SK-N-SH (cell line): ENCODE measurements at regions not wholly inside any gene's neighbourhood (a gene's known extent, or its start where the extent isn't known, plus 50 kb on each side); places are given as distances from the start of the nearest gene placed in this dataset.

Source experiments
- CTCF ChIA-PET: fragments of 300-600, 350-600 bp; formaldehyde crosslinking; extraction: SDS; loops from one replicate; lab custom pipeline; 2021; lab: Yijun Ruan, JAX
- POLR2A ChIA-PET: fragments of 350-600 bp; sonication (Branson Sonifier 250); formaldehyde crosslinking; extraction: SDS; loops from one replicate; lab custom pipeline; 2020; ENCODE audit warnings: antibody characterized with exemption, inconsistent platforms; lab: Yijun Ruan, JAX
- DNase-seq: peaks from one replicate; pipeline ENCODE4 v3.0.0; 2012
- H2AFZ ChIP-seq: fragments of 200-600 bp; sonication (generic); 2 replicates; pipeline ENCODE4 v1.8.1; 2016; ENCODE audit warnings: antibody characterized with exemption, mild to moderate bottlenecking, low read depth
- H3F3A ChIP-seq: fragments of 200-600 bp; sonication (generic); replicated peaks from 2 replicates; pipeline ENCODE3; 2016; ENCODE audit warnings: antibody characterized with exemption, mild to moderate bottlenecking; ENCODE audit not compliant: insufficient read depth
- H3K27ac ChIP-seq, 2 experiments: fragments of 200-500 bp in 1 of 2; fragments of 200-600 bp in 1 of 2; sonication (Bioruptor generic) in 1 of 2; sonication (generic), shearing (Covaris generic) in 1 of 2; 2 replicates each; pipeline versions ENCODE4 v1.5.1 to v1.6.1; 2014 to 2016; ENCODE audit warnings: low read depth in 2 of 2, inconsistent platforms in 1 of 2, low read length in 1 of 2, mild to moderate bottlenecking in 1 of 2, mixed read lengths in 1 of 2
- H3K27me3 ChIP-seq: fragments of 200-600 bp; sonication (generic), shearing (Covaris generic); 2 replicates; pipeline ENCODE4 v1.6.1; 2016; ENCODE audit warnings: mixed run types; ENCODE audit not compliant: insufficient read depth
- H3K36me3 ChIP-seq, 2 experiments: fragments of 200-500 bp in 1 of 2; fragments of 200-600 bp in 1 of 2; sonication (Bioruptor generic) in 1 of 2; sonication (generic) in 1 of 2; replicated peaks in 1 of 2; 2 replicates each; pipeline versions ENCODE3 to v1.5.1; 2014 to 2016; ENCODE audit warnings: low read length in 1 of 2, mild to moderate bottlenecking in 1 of 2; ENCODE audit not compliant: insufficient read depth in 2 of 2, control insufficient read depth in 1 of 2
- H3K4me1 ChIP-seq, 2 experiments: fragments of 200-500 bp in 1 of 2; fragments of 200-600 bp in 1 of 2; sonication (Bioruptor generic) in 1 of 2; sonication (generic), shearing (Covaris generic) in 1 of 2; 2 replicates each; pipeline versions ENCODE4 v1.5.1 to v1.6.1; 2014 to 2016; ENCODE audit warnings: low read depth in 1 of 2, low read length in 1 of 2, mixed run types in 1 of 2; ENCODE audit not compliant: insufficient read depth in 2 of 2, control insufficient read depth in 1 of 2
- H3K4me2 ChIP-seq: fragments of 200-600 bp; sonication (generic), shearing (Covaris generic); 2 replicates; pipeline ENCODE4 v1.6.1; 2017; ENCODE audit warnings: mixed run types
- H3K4me3 ChIP-seq, 2 experiments: fragments of 200-500 bp in 1 of 2; fragments of 200-600 bp in 1 of 2; sonication (Bioruptor generic) in 1 of 2; sonication (generic), shearing (Covaris generic) in 1 of 2; 2 replicates each; pipeline versions ENCODE4 v1.5.1 to v1.8.1; 2014 to 2016; ENCODE audit warnings: low read depth in 2 of 2, inconsistent platforms in 1 of 2, low read length in 1 of 2, mild to moderate bottlenecking in 1 of 2, mixed read lengths in 1 of 2, moderate library complexity in 1 of 2
- H3K79me2 ChIP-seq: fragments of 200-600 bp; sonication (generic); 2 replicates; pipeline ENCODE4 v1.8.1; 2017; ENCODE audit warnings: mild to moderate bottlenecking; ENCODE audit not compliant: insufficient read depth
- H3K9ac ChIP-seq: fragments of 200-600 bp; sonication (generic); 2 replicates; pipeline ENCODE4 v1.6.1; 2017; ENCODE audit warnings: mixed run types
- H3K9me2 ChIP-seq: fragments of 200-600 bp; sonication (generic); 2 replicates; pipeline ENCODE4 v1.6.1; 2017; ENCODE audit warnings: mixed run types
- H3K9me3 ChIP-seq: fragments of 200-600 bp; sonication (generic); 2 replicates; pipeline ENCODE4 v1.6.1; 2017; ENCODE audit warnings: mixed run types, mild to moderate bottlenecking, moderate library complexity
- H4K20me1 ChIP-seq: fragments of 200-600 bp; sonication (generic); 2 replicates; pipeline ENCODE4 v1.6.1; 2017; ENCODE audit warnings: mild to moderate bottlenecking, mixed run types; ENCODE audit not compliant: insufficient read depth
- EP300 ChIP-seq, 2 experiments: IDR thresholded peaks; 2 replicates each; pipeline versions ENCODE4 v1.4.0 to v1.6.1; 2012; ENCODE audit warnings: borderline replicate concordance in 1 of 2, low read depth in 1 of 2, low read length in 1 of 2
- EZH2phosphoT487 ChIP-seq: fragments of 200-600 bp; sonication (generic); IDR thresholded peaks from 2 replicates; pipeline ENCODE4 v1.6.1; 2017; ENCODE audit warnings: low read depth, mixed run types, mild to moderate bottlenecking, antibody characterized with exemption, moderate library complexity, borderline replicate concordance
- FOSL2 ChIP-seq: IDR thresholded peaks from 2 replicates; pipeline ENCODE4 v1.4.0; 2012; ENCODE audit warnings: low read depth, mild to moderate bottlenecking, moderate library complexity, borderline replicate concordance
- FOXM1 ChIP-seq: IDR thresholded peaks from 2 replicates; pipeline ENCODE4 v1.4.0; 2012; ENCODE audit warnings: low read depth, mild to moderate bottlenecking
- GABPA ChIP-seq: IDR thresholded peaks from 2 replicates; pipeline ENCODE4 v1.4.0; 2012; ENCODE audit warnings: low read depth, mild to moderate bottlenecking
- GATA2 ChIP-seq: sonication (generic); formaldehyde crosslinking; IDR thresholded peaks from 2 replicates; pipeline ENCODE4 v1.5.0; 2020; ENCODE audit warnings: mild to moderate bottlenecking, missing genetic modification reagents
- MXI1 ChIP-seq: IDR thresholded peaks from 2 replicates; pipeline ENCODE4 v1.6.1; 2012; ENCODE audit warnings: mild to moderate bottlenecking, low read depth, low read length, improper control_type of control experiment
- NRF1 ChIP-seq: IDR thresholded peaks from 2 replicates; pipeline ENCODE4 v1.6.1; 2012; ENCODE audit warnings: low read depth, mild to moderate bottlenecking, low read length
- RAD21 ChIP-seq: IDR thresholded peaks from 2 replicates; pipeline ENCODE4 v1.6.1; 2012; ENCODE audit warnings: mild to moderate bottlenecking, low read length
- RCOR1 ChIP-seq: fragments of 150-350 bp; IDR thresholded peaks from 2 replicates; pipeline ENCODE4 v1.6.1; 2017; ENCODE audit warnings: antibody characterized with exemption, low read length
- RFX5 ChIP-seq: IDR thresholded peaks from 2 replicates; pipeline ENCODE4 v1.6.1; 2012; ENCODE audit warnings: mild to moderate bottlenecking, improper control_type of control experiment, low read length
- SIN3A ChIP-seq: IDR thresholded peaks from 2 replicates; pipeline ENCODE4 v1.6.1; 2012; ENCODE audit warnings: low read depth, mild to moderate bottlenecking, low read length, moderate library complexity, borderline replicate concordance
- SMC3 ChIP-seq: IDR thresholded peaks from 2 replicates; pipeline ENCODE4 v1.6.1; 2012; ENCODE audit warnings: low read depth, low read length, improper control_type of control experiment
- TAF1 ChIP-seq: IDR thresholded peaks from 2 replicates; pipeline ENCODE4 v1.6.1; 2012; ENCODE audit warnings: low read depth, mild to moderate bottlenecking, low read length, moderate library complexity, borderline replicate concordance
- TCF12 ChIP-seq: IDR thresholded peaks from 2 replicates; pipeline ENCODE4 v1.4.0; 2012
- USF1 ChIP-seq: IDR thresholded peaks from 2 replicates; pipeline ENCODE4 v1.4.0; 2012; ENCODE audit warnings: low read depth, borderline replicate concordance
- YY1 ChIP-seq: IDR thresholded peaks from 2 replicates; pipeline ENCODE4 v1.4.0; 2012; ENCODE audit warnings: low read depth, mild to moderate bottlenecking
- WGBS: methylation state at CpG from one replicate; pipeline ENCODE4 v1.1.6; 2017; ENCODE audit warnings: low lambda C conversion rate; 5-methylcytosine and 5-hydroxymethylcytosine counted together

DNA sequence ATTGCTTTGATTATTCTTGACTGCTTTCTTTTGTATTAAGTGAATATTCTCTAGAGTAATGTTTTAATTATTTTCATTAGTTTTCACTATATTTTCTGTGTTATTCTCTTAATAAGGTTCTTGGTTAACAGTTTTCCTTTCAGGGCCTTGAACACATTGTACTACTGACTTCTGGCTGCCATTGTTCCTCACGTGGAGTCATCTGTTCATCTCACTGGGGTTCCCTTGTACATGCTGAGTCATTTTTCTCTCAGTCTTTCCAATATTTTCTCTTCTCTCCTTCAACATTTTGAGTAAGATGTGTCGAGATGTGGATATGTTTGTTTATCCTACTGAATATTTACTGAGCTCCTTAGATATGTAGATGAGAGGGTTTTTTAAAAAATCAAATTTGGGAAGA lies 400.7 kb downstream of the TCERG1L start:
- POLR2A ChIA-PET = no interaction called here
- no peak for DNase-seq
- CTCF ChIA-PET = interaction anchor here (1.3 kb wide), 1 partner anchor 225 kb away, joined by 3 read pairs; no protein-coding TSS in a partner anchor
- H3F3A ChIP-seq = no peaks in the 10 kb centered on the region
- H3K27ac ChIP-seq = no peak overlapping the region
- H4K20me1 ChIP-seq = no peaks in the 10 kb centered on the region
- H3K4me1 ChIP-seq = no peaks in the 10 kb centered on the region
- no peaks in the 10 kb centered on the region for H3K79me2 ChIP-seq
- H2AFZ ChIP-seq = no peak overlapping the region
- WGBS = 18% methylated on average over 2 of the region's 2 CpGs
- no peaks in the 10 kb centered on the region for H3K9me2 ChIP-seq
- H3K36me3 ChIP-seq = no peaks in the 10 kb centered on the region
- no peak overlapping the region for H3K4me2 ChIP-seq
- H3K9me3 ChIP-seq = no peaks in the 10 kb centered on the region
- H3K4me3 ChIP-seq = no peak overlapping the region
- no peak overlapping the region for H3K9ac ChIP-seq
- TF ChIP-seq EP300 (IDR thresholded peaks at IDR 0.05; ENCODE audit: borderline replicate concordance in 1 of 2, low read depth in 1 of 2, low read length in 1 of 2) = no peak
- no peak for TF ChIP-seq SMC3
- TF ChIP-seq RAD21 = no peak
- TF ChIP-seq MXI1 = no peak
- H3K27me3 ChIP-seq = no peaks in the 10 kb centered on the region

DNA sequence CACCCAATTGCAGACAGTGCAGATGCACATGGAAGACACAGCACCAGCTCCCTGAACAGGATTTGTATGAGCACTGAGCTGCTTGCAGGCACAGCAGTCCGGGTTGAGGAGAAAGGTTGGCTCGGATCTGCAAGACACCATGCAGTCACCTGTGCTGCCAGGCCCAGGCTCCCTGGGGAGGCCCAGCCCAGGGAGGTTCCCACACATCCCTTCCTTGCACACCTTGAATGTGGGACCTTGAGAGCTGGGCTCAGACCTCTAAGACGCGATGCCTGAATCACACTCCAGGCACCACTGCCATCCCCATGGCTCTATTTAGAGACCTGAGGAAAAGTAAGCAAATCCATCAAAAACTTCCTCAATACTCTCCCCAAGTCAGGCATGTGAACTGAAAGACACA lies 397.7 kb downstream of the TCERG1L start:
- no peaks in the 10 kb centered on the region for H3K36me3 ChIP-seq
- H3K4me1 ChIP-seq = no peaks in the 10 kb centered on the region
- H2AFZ ChIP-seq = no peak overlapping the region
- 20% methylated on average over 1 of the region's 4 CpGs for WGBS
- no peak for DNase-seq
- no peak overlapping the region for H3K27ac ChIP-seq
- no peaks in the 10 kb centered on the region for H3K79me2 ChIP-seq
- no peak overlapping the region for H3K9ac ChIP-seq
- no peaks in the 10 kb centered on the region for H3K9me2 ChIP-seq
- CTCF ChIA-PET = interaction anchor here (1.2 kb wide), 1 partner anchor 482 kb away, joined by 3 read pairs; no protein-coding TSS in a partner anchor
- H3F3A ChIP-seq = no peaks in the 10 kb centered on the region
- POLR2A ChIA-PET = no interaction called here
- no peaks in the 10 kb centered on the region for H3K9me3 ChIP-seq
- H4K20me1 ChIP-seq = no peaks in the 10 kb centered on the region
- no peak overlapping the region for H3K4me2 ChIP-seq
- no peak overlapping the region for H3K4me3 ChIP-seq
- H3K27me3 ChIP-seq = no peaks in the 10 kb centered on the region
- TF ChIP-seq EZH2phosphoT487 (no peak), USF1 (no peak), TCF12 (no peak)

GRCh38 chr10:130914367-130914766 lies 397.2 kb downstream of the TCERG1L start:
- Histone ChIP-seq H3K4me2 (no peak overlapping the region), H2AFZ (no peak overlapping the region), H3K79me2 (no peaks in the 10 kb centered on the region), H3F3A (no peaks in the 10 kb centered on the region), H3K9me3 (no peaks in the 10 kb centered on the region), H3K9ac (no peak overlapping the region), H3K4me3 (no peak overlapping the region), H4K20me1 (no peaks in the 10 kb centered on the region), H3K4me1 (no peaks in the 10 kb centered on the region), H3K9me2 (no peaks in the 10 kb centered on the region), H3K36me3 (no peaks in the 10 kb centered on the region), H3K27ac (no peak overlapping the region), H3K27me3 (no peaks in the 10 kb centered on the region)
- TF ChIP-seq GATA2 (CRISPR knock-in tag) (no peak), GABPA (no peak), YY1 (no peak), SIN3A (no peak), RCOR1 (no peak), EP300 (IDR thresholded peaks at IDR 0.05; ENCODE audit: borderline replicate concordance in 1 of 2, low read depth in 1 of 2, low read length in 1 of 2) (no peak), FOXM1 (no peak), RFX5 (no peak), TAF1 (no peak), NRF1 (no peak), EZH2phosphoT487 (no peak), FOSL2 (no peak)
- 24% methylated on average over 4 of the region's 4 CpGs for WGBS
- DNase-seq = no peak
- ChIA-PET CTCF (interaction anchor here (1.2 kb wide), 1 partner anchor 482 kb away, joined by 3 read pairs; no protein-coding TSS in a partner anchor), POLR2A (no interaction called here)
